ENCODE measurements at regions not wholly inside any gene's neighbourhood (a gene's known extent, or its start where the extent isn't known, plus 50 kb on each side); places are given as distances from the start of the nearest gene placed in this dataset.
A peak's percentile ranks its signal among the peaks of the same experiment; 100 is the strongest.

GRCh38 chr9:86470326-86470725 is 116.1 kb upstream of the TUT7 start:
- DNase-seq: no peak

- DNase-seq: no peak
Observed at GRCh38 chr9:86469476-86470250, 115.5 kb upstream of the TUT7 start.

- no peak for DNase-seq
Observed at GRCh38 chr9:86464242-86464641, 110.0 kb upstream of the TUT7 start.

- DNase-seq: no peak
Observed at GRCh38 chr9:86460216-86461002, 106.2 kb upstream of the TUT7 start.

- no peak for DNase-seq
Observed at GRCh38 chr9:86459599-86460155, 105.5 kb upstream of the TUT7 start.

GRCh38 chr9:86459191-86459590 is 105.0 kb upstream of the TUT7 start:
- no peak for DNase-seq

GRCh38 chr9:86458191-86458855 is 104.1 kb upstream of the TUT7 start:
- no peak for DNase-seq

- no peak for DNase-seq
Observed at GRCh38 chr9:86456416-86456815, 102.2 kb upstream of the TUT7 start.

- DNase-seq: no peak
Observed at GRCh38 chr9:86454701-86455615, 100.7 kb upstream of the TUT7 start.

GRCh38 chr9:86452201-86452828 is 98.1 kb upstream of the TUT7 start:
- no peak for DNase-seq

- no peak for DNase-seq
Observed at GRCh38 chr9:86449246-86449645, 95.0 kb upstream of the TUT7 start.

GRCh38 chr9:86445671-86446070 is 91.5 kb upstream of the TUT7 start:
- DNase-seq: no peak

GRCh38 chr9:86443992-86444391 is 89.8 kb upstream of the TUT7 start:
- no peak for DNase-seq

GRCh38 chr9:86434039-86434726 is 80.0 kb upstream of the TUT7 start:
- DNase-seq: peak; percentile 46

- no peak for DNase-seq
Observed at GRCh38 chr9:86424251-86424891, 70.2 kb upstream of the TUT7 start.

- peak; percentile 55 for DNase-seq
Observed at GRCh38 chr9:86413971-86414880, 60.0 kb upstream of the TUT7 start.

- DNase-seq: no peak
Observed at GRCh38 chr9:86410281-86410680, 56.1 kb upstream of the TUT7 start.

GRCh38 chr9:86408121-86408520 is 53.9 kb upstream of the TUT7 start:
- DNase-seq: no peak

GRCh38 chr9:86407022-86407421 is 52.8 kb upstream of the TUT7 start:
- no peak for DNase-seq

GRCh38 chr9:86406366-86406765 is 52.2 kb upstream of the TUT7 start:
- no peak for DNase-seq

Measured in midbrain (tissue), 1 donor.